ENCODE measurements at regions not wholly inside any gene's neighbourhood (a gene's known extent, or its start where the extent isn't known, plus 50 kb on each side); places are given as distances from the start of the nearest gene placed in this dataset.
"Not testable (repeated sequence)": the region's sequence is repeated elsewhere in the genome, so short reads cannot be mapped to it uniquely, and the experiment has no call there.

DNA sequence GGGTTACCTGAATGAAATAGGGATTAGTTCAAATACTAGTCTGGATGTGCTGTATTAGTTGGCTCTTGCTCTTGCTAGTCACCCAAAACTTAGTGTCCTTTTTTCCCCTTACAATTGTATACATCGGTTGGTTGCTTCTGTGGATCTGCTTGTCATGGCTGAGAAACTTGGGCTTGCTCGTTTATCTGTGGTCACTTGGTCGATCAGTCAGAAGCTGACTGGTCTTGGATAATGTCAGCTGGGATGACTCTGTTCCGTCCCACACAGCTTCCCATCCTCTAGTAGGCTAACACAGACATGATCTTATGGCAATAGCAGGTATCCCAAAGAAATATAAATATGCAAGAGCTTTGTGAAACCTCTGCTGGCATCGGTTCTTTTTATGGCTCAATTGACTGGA is 807.4 kb downstream of the MAT2B start:
- no peaks in the 10 kb centered on the region for H3K4me1 Mint-ChIP-seq (ENCODE audit: low read depth)
- peaks cover 11% of the 10 kb centered on the region for H3K9me3 Mint-ChIP-seq (ENCODE audit: insufficient read depth)
- no peaks in the 10 kb centered on the region for H3K36me3 Mint-ChIP-seq (ENCODE audit: low read depth)
- no peak overlapping the region for H3K27ac Mint-ChIP-seq
- no peak for DNase-seq
- ATAC-seq = no peak
- H3K27me3 Mint-ChIP-seq (ENCODE audit: low read depth) = no peaks in the 10 kb centered on the region
- ChIA-PET CTCF (no interaction called here), POLR2A (no interaction called here)
- no peak overlapping the region for H3K4me3 Mint-ChIP-seq

DNA sequence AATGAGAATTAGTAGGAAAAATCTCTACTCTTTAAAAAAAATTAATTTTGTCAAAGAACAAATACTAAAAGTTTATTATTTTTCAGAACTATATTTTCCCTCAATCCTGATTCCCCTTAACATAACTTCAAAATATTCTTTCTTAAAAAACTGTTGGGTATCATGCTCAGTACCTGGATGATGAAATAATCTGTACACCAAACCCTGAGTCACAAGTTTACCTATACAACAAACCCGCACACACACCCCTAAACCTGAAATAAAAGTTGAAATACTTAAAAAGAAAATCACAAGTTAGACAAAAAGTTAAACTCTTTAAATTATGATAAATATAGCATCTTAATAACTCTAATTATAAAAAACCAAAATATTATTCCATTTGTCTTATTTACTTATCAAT is 812.3 kb downstream of the MAT2B start:
- Mint-ChIP-seq H3K4me3 (no peak overlapping the region), H3K4me1 (ENCODE audit: low read depth) (no peaks in the 10 kb centered on the region), H3K9me3 (ENCODE audit: insufficient read depth) (peaks cover 14% of the 10 kb centered on the region), H3K36me3 (ENCODE audit: low read depth) (no peaks in the 10 kb centered on the region), H3K27me3 (ENCODE audit: low read depth) (no peaks in the 10 kb centered on the region), H3K27ac (no peak overlapping the region)
- ChIA-PET CTCF (no interaction called here), POLR2A (no interaction called here)
- ATAC-seq = no peak
- no peak for DNase-seq

DNA sequence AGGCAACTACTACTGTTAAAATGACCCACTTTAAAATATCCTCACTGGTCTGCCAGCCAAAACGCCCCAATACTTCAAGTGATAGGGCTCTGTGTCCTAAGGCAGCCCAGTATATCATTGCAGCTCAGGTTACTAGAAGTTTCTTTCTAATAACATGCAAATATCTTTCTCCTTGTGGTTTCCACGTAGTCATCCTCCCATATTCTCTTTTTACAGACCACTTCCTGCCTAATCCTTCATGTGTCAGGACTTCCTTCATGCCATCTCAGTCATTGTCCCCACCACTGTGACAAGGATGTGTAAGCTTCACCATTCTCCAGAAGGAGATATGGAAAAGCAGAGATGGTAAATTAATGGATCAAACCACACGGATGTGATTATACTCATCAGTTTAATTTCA is 813.7 kb downstream of the MAT2B start:
- Mint-ChIP-seq H3K4me3 (no peak overlapping the region), H3K4me1 (ENCODE audit: low read depth) (no peaks in the 10 kb centered on the region), H3K36me3 (ENCODE audit: low read depth) (no peaks in the 10 kb centered on the region), H3K27ac (no peak overlapping the region), H3K27me3 (ENCODE audit: low read depth) (no peaks in the 10 kb centered on the region), H3K9me3 (ENCODE audit: insufficient read depth) (peaks cover 13% of the 10 kb centered on the region)
- CTCF ChIA-PET = no interaction called here
- POLR2A ChIA-PET = no interaction called here
- ATAC-seq = no peak
- DNase-seq = no peak

DNA sequence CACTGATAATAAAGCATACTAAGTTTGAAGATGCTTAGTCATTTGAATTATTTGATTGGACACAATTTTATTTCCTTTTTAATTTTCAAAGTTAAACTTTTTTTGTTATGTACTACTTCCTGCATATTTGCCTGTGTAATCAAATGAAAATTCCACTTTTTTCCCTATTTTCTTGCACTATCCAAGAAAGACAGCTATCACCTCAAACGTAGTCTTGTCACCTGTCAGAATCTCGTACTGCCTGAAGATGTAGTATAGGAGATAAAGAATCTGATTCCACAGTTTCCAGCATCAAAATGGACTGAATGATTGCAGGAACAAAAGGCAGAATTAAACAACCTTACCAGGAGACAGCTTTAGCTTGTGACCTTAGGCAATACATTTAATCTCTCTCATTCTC is 818.8 kb downstream of the MAT2B start:
- peaks cover 7% of the 10 kb centered on the region for H3K9me3 Mint-ChIP-seq (ENCODE audit: insufficient read depth)

DNA sequence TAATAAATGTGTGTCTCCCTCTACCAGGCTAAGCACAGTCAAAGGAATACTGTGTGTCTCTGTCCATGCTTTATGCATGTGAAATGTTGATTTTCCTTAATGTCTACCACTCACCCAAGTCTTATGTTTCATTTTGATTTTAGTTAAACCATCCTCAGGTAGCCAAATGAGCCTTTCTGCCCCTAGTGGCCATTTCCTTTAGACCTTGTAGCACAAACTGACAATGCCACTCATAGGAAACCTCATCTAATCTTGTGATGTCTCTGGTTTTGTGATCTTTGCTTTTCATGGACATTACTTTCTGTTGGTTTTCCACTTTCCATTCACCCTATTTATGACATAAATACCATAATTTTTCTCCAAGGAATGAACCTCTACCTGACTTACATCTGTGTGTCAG is 820.8 kb downstream of the MAT2B start:
- DNase-seq (no peak), ATAC-seq (no peak)
- no peaks in the 10 kb centered on the region for H3K27me3 Mint-ChIP-seq (ENCODE audit: low read depth)
- H3K36me3 Mint-ChIP-seq (ENCODE audit: low read depth) = no peaks in the 10 kb centered on the region
- no peak overlapping the region for H3K27ac Mint-ChIP-seq
- ChIA-PET CTCF (no interaction called here), POLR2A (no interaction called here)
- no peak overlapping the region for H3K4me3 Mint-ChIP-seq
- no peaks in the 10 kb centered on the region for H3K4me1 Mint-ChIP-seq (ENCODE audit: low read depth)
- peaks cover 4% of the 10 kb centered on the region for H3K9me3 Mint-ChIP-seq (ENCODE audit: insufficient read depth)

More for the DNA sequence above, 818.8 kb downstream of the MAT2B start:
- H3K36me3 Mint-ChIP-seq (ENCODE audit: low read depth) = no peaks in the 10 kb centered on the region
- CTCF ChIA-PET = no interaction called here
- no peak overlapping the region for H3K4me3 Mint-ChIP-seq
- ATAC-seq (no peak), DNase-seq (no peak)
- no peak overlapping the region for H3K27ac Mint-ChIP-seq
- H3K4me1 Mint-ChIP-seq (ENCODE audit: low read depth) = no peaks in the 10 kb centered on the region
- POLR2A ChIA-PET = no interaction called here
- H3K27me3 Mint-ChIP-seq (ENCODE audit: low read depth) = no peaks in the 10 kb centered on the region

DNA sequence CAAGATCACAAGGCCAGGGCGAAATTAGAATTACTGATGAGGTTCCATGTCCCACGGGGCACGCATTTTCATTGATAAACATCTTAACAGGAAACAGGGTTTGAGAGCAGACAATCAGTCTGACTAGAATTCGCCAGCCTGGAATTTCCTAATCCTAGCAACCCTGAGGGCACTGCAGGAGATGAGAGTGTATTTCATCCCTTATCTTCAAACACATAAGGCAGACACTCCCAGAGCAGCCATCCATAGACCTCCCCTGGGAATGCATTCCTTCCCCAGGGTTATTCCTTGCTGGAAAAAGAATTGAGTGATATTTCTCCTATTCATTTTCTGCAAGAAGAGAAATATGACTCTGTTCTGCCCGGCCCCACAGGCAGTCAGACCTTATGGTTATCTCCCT is 821.7 kb downstream of the MAT2B start:
- not testable (repeated sequence) for DNase-seq

DNA sequence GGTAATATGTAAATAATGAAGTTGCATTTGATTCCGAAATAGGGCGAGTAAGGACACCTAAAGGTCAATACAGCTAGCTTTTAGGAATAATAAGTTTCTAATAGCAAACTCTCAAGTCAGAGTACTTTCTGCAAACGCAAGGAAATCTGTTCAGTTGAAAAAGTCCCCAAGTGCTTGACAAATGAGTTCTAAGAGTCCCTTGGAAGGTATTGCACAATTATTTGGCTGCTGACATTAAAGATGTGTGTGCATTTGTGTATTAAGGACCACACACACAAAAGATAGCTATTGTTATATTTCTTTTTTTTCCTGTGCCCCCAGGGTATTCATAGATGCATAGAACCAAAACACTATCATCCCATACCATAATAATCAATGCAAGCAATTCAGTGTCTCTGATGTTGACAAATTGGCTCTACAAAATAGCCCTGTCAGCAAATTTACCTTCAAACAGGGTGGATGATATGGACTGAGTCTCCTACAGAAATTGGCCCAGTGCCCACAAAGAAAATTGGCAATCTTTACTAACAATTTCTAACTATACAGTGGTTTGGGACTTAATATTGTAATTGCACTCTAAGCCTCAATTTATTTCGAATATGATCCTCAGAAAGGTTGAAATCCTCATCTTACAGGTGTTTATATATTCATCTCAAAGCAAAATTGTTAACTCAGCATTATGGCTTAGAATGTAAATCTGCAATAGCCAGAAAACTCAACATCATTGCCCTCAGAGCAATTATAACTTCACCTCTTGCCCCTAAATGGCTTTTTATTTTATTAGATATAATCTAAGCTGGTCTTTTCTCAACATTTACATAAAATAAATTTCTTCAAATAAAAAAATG is 827.2 kb downstream of the MAT2B start:
- no peak for ATAC-seq
- Mint-ChIP-seq H3K4me3 (no peak overlapping the region), H3K36me3 (ENCODE audit: low read depth) (no peaks in the 10 kb centered on the region), H3K4me1 (ENCODE audit: low read depth) (no peaks in the 10 kb centered on the region), H3K27me3 (ENCODE audit: low read depth) (no peaks in the 10 kb centered on the region), H3K27ac (no peak overlapping the region), H3K9me3 (ENCODE audit: insufficient read depth) (peaks cover under 1% of the 10 kb centered on the region)
- no peak for DNase-seq
- ChIA-PET CTCF (no interaction called here), POLR2A (no interaction called here)

More for the DNA sequence above, 821.7 kb downstream of the MAT2B start:
- H3K4me1 Mint-ChIP-seq (ENCODE audit: low read depth); H3K27me3 Mint-ChIP-seq (ENCODE audit: low read depth); POLR2A ChIA-PET; CTCF ChIA-PET; H3K9me3 Mint-ChIP-seq (ENCODE audit: insufficient read depth); H3K4me3 Mint-ChIP-seq; H3K36me3 Mint-ChIP-seq (ENCODE audit: low read depth); ATAC-seq; H3K27ac Mint-ChIP-seq: not testable (repeated sequence)

DNA sequence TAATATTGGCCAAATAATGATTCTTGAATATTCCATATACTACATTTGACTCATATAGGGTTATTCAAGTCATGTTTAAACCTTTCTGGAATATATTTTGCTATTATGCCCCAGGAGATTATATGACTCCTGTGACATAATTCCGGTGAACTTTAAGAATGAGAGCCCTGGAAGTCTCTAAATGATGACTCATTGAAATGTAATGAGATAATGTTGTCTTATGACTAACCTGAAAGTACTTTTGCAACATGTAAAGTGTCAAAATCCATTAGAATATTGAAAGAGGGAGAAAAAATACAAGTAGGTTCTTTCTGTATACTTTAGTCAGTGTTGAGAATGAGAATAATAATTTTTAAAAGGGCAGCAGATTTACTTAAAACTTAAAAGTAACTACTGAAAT is 830.4 kb downstream of the MAT2B start:
- no peak overlapping the region for H3K4me3 Mint-ChIP-seq
- no peak for ATAC-seq
- POLR2A ChIA-PET = no interaction called here
- H3K9me3 Mint-ChIP-seq (ENCODE audit: insufficient read depth) = peaks cover 5% of the 10 kb centered on the region
- no peak for DNase-seq
- no peaks in the 10 kb centered on the region for H3K36me3 Mint-ChIP-seq (ENCODE audit: low read depth)
- no peak overlapping the region for H3K27ac Mint-ChIP-seq
- CTCF ChIA-PET = no interaction called here
- no peaks in the 10 kb centered on the region for H3K27me3 Mint-ChIP-seq (ENCODE audit: low read depth)
- H3K4me1 Mint-ChIP-seq (ENCODE audit: low read depth) = no peaks in the 10 kb centered on the region

DNA sequence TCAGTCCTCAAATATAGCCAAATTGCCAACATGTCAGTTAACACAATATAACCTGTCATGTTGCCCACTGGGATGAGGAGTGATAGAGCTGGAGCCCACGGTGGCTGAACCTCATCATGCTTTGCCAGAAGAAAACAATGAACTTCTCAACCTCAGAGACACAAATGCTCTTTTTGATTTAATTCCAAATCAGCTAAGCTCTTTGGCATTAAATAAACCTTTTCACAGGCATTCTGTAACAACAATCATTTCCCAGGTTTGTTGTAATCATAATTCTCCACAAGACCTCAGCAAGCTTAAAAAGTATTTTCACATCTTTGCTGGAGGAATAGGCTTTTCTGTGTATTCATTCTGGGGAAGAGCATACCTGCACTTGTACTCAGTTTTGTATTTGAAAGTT is 830.9 kb downstream of the MAT2B start:
- ChIA-PET POLR2A (no interaction called here), CTCF (no interaction called here)
- ATAC-seq = no peak
- Mint-ChIP-seq H3K4me3 (no peak overlapping the region), H3K27me3 (ENCODE audit: low read depth) (no peaks in the 10 kb centered on the region), H3K27ac (no peak overlapping the region), H3K36me3 (ENCODE audit: low read depth) (no peaks in the 10 kb centered on the region), H3K9me3 (ENCODE audit: insufficient read depth) (peaks cover 5% of the 10 kb centered on the region), H3K4me1 (ENCODE audit: low read depth) (no peaks in the 10 kb centered on the region)
- no peak for DNase-seq

DNA sequence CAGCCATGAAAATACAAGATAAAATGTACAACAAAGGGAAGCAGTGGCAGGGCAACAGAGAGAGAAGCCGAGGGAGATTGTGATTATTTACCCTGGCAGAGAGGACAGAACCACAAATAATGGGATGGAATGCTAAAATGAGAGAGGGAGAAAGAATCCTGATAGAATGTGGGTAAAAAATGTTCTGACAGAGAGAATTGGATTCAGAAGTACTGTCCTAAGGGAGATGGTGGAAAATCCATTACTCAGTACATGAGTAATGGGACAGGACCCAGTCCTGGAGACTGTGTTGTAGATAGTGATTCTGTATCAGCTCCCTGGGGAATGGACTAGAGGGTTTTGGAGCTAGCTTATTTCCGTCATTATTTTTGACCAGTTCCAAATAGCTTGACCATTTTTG is 831.5 kb downstream of the MAT2B start:
- ChIA-PET POLR2A (no interaction called here), CTCF (no interaction called here)
- Mint-ChIP-seq H3K36me3 (ENCODE audit: low read depth) (no peaks in the 10 kb centered on the region), H3K27me3 (ENCODE audit: low read depth) (no peaks in the 10 kb centered on the region), H3K4me3 (no peak overlapping the region), H3K9me3 (ENCODE audit: insufficient read depth) (peaks cover 5% of the 10 kb centered on the region), H3K4me1 (ENCODE audit: low read depth) (no peaks in the 10 kb centered on the region), H3K27ac (no peak overlapping the region)
- no peak for DNase-seq
- no peak for ATAC-seq

DNA sequence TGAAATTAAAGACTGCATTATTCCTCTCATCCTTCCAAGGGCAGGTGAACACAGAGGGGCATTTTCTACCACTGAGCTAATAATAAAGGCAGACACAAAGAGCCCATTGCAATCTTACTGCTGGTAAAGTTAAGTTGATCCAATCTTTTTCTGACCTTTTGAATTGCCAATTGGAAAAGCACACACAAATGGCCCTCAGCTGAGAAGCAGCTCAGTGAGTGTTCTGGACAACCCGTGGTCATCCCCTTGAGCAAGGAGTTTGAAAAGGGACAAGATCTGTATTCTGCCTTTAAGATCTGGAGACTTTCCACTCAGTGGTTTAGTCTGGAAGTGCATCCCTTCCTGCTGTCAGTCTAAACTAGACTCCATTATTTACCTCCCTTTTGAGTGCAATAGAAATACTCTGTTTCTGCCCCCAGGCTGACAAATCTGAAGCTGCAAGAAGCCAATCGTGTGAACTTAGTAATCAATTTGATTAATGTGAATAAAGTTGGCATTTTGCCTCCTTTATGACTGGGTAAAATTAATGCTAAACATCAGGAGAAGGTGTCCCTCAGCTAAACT is 835.7 kb downstream of the MAT2B start:
- H3K4me1 Mint-ChIP-seq (ENCODE audit: low read depth) = no peaks in the 10 kb centered on the region
- no peak for ATAC-seq
- H3K4me3 Mint-ChIP-seq = no peak overlapping the region
- POLR2A ChIA-PET = no interaction called here
- no peaks in the 10 kb centered on the region for H3K36me3 Mint-ChIP-seq (ENCODE audit: low read depth)
- peaks cover 9% of the 10 kb centered on the region for H3K9me3 Mint-ChIP-seq (ENCODE audit: insufficient read depth)
- CTCF ChIA-PET = no interaction called here
- H3K27ac Mint-ChIP-seq = no peak overlapping the region
- H3K27me3 Mint-ChIP-seq (ENCODE audit: low read depth) = no peaks in the 10 kb centered on the region
- DNase-seq = no peak

DNA sequence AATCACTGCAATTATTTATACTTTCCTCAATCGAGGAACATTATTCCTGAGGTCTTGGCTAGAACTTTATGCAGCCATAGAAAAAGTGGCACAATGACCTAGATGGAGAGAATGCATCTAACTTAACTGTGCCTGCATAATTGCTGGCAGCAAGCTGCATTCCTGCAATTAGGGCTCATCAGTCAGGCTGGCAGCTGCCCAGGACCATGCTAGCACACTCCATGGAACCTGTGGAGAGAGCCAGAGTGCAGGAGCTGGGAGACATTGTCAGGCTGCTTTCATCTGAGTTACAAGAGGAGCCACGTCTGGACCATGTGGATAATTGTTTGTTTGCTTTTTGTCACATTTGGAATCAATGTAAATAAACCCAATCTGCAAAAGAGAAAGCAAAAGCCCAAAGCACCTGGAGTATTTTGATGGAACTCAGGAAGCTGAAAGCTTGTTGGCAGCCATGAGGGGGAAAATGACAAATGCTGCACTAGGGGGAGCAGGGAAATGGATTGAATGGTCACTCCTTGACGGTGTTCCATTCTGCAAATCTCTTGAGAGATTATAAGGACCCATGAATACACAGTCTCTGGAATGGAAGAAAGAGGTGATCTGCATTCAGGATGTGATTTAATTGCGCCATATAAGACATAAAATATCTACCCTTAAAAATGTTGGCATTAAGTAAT is 839.9 kb downstream of the MAT2B start:
- Mint-ChIP-seq H3K9me3 (ENCODE audit: insufficient read depth) (peaks cover 7% of the 10 kb centered on the region), H3K36me3 (ENCODE audit: low read depth) (no peaks in the 10 kb centered on the region), H3K27ac (no peak overlapping the region), H3K4me1 (ENCODE audit: low read depth) (no peaks in the 10 kb centered on the region), H3K27me3 (ENCODE audit: low read depth) (no peaks in the 10 kb centered on the region), H3K4me3 (no peak overlapping the region)
- ATAC-seq (no peak), DNase-seq (no peak)
- CTCF ChIA-PET = no interaction called here
- POLR2A ChIA-PET = no interaction called here

Data from activated CD8-positive, alpha-beta T cell treated with anti-CD3 and anti-CD28 coated beads, Interleukin-2, amount 10 ng/mL, durations not matched to agents 7 days and 5 days (primary cell).